ENCODE measurements at regions not wholly inside any gene's neighbourhood (a gene's known extent, or its start where the extent isn't known, plus 50 kb on each side); places are given as distances from the start of the nearest gene placed in this dataset.

DNA sequence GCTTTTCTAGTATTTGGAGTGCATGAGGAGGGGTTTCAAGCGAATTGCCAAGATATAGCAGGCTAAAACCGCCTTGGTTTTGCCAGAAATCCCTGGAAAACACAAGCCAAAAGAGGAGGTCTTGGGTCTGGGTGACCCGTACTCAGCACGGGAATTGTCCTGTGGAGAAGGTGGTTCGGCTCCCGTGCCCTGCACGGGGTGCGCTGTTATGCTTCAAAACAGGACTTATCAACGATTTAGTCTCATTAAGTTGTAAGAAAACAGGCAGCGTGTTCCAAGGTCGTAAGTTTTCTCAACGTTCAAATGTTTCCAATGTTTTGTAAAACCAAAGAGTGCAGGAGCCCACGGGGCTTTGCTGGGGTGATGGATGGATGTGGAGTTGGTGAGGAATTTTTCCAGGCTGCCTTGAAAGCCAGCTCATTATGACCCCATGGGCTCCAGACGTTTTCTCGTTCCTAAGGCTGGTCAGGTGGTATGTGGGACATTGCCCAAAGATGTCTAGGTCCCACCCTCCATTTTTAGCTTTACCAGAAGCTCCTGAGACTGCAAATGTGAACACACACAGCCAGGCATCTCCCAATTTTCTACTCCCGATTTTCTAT, 75.4 kb upstream of the CLDN14 start:
- no peak for DNase-seq

DNA sequence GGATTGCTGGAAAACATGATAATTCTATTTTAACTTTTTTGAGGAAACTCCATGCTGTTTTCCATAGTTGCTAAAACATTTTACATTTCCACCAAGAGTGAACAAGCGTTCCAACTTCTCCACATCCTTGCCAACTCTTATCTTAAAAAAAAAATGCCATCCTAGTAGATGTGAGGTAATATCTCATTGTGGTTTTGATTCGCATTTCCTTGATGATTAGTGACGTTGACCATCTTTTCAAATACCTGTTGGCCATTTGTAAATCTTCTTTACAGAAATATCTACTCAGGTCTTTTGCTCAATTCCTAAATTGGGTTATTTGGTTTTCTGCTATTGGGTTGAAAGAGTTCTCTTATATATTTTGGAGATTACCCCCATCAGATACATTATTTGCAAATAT, 77.4 kb upstream of the CLDN14 start:
- DNase-seq: no peak

DNA sequence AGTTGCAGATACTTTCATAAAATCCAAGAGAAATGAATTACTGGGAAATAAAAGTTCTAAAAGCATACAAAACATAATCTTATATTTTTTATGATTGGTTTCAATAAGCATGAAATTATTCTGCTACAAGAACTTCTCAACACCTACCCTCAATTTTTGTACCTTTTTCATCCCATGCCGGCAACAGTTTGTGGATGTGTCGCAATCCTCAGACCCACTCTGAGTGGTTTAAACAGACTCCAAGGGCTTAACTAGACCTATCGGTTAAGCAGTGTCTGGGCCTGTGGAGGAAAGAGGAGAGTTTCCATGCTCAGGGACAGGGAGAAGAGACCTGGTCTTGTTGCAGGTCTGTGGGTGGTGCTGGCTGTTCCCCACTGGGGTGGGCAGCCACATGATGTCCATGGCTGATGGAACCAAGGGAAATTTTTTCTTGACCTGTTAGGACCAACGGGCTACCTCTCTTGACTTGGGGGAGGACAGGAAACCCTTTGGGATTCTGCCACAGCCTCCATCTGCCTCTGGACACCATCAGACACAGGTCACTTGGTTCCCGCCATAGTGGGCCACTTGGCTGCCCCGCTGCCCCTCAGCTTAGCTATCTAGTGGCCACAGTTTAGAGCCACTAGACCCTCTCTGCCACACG, 81.1 kb upstream of the CLDN14 start:
- DNase-seq: no peak

DNA sequence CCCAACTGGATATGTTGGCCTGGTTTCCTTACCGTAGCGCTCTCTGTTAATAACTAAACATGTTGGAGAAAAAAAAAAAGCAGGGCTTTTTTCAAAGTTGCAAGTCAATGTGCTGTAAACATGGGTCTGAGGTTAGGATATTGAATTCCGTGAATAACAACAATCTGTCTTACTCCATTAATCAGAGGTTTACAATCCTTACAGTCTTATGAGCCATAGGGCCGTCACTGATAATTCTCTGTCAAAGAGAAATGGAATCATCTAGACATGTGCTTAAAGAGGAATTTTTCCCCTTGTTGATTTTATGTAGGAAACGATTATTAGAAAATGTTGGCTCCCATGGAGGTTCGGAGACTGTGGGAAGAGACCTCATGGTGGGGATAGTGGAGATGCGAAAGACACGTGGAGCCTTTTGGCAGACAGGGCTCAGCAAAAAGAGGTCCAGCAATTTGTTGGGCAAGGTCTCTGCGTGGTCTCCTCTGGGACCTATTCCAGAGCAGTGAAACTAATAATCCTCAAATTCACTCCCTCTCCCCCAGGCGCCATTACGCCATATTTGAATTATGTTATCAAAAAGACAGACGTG, 83.5 kb upstream of the CLDN14 start:
- no peak for DNase-seq

DNA sequence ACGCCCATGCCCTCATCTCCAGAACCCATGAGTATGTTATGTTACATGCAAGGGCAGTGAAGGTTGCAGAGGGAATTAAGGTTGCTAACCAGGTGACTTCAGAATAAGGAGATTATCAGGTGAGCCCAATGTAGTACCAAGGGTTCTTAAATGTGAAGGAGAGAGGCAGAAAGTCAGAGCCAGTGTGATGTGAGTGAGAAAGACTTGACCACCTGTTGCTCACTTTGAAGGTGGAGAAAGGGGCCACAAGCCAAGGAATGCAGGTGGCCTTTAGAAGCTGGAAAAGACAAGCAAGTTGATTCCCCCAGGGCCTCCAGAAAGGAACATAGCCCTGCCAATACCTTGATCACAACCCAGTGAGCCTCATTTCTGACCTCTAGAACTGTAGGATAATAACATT, 84.7 kb upstream of the CLDN14 start:
- DNase-seq: no peak

DNA sequence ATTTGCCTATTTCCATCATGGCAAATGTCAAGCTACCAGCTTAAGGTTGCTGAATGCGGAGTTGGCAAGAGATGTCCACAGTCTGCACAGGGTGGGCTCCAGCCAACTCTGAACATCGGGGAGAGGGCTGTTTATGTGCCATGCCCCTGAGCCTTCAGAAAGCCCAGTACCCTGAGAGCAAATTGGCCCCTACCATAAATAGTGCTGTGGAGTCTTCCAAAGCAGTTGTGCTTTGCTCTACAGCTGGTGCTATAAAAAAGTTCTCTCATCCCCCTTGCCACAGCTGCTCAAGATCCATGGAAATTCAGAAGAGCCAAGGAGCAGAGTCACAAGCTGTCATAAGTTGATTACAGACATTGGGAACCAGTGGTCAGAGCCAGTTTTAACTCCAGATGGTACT, 85.6 kb upstream of the CLDN14 start:
- DNase-seq: no peak

DNA sequence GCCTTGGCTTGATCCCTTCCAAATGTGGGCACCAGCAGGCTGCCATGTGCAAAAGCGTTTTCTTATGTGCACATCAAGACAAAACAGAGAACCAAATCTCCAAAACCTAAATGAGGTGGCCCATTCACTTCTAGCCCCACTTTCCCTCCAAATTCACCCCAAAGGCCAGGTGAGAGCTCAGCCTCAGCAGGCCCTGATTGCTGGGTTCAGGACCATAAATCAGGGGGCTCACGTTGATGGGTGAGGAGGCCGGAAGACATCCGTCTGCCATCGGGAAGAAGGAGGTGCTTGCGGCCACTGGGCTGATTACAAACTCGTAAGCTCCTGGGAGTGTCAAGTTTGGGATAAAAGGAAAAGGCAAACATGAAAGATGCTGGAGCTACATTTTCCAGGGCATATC, 86.7 kb upstream of the CLDN14 start:
- no peak for DNase-seq

DNA sequence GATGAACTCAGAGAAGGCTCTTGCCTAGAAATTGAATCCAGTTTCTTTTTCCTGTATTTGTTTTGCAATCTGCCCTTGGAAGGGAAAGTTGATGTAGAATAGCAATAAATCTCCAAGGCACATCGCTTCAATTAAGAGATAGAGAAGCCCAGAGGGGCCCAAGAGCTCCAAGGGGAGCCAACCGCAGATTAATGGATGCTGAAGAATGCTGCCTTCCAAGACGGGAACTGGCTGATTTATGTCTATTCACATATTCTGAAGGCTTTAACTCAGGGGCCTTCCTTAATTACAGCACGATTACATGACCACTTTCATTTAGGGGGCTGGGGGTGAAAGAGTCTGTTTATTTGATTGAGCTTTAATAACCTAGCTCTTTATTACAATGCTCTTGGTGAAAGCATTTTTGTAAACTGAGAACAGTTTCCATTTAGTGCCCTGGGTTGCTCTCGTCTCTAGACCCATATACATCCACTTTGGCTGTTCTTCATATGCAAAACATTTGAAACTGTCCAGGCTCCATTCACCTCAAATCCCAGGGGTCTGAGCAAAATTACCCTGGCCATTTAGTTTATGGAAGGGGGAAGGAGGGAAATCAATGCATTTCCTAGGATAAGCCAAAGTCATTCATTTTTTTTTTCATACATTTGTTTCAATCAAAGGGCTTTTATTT, 87.4 kb upstream of the CLDN14 start:
- DNase-seq: peak; percentile 11

DNA sequence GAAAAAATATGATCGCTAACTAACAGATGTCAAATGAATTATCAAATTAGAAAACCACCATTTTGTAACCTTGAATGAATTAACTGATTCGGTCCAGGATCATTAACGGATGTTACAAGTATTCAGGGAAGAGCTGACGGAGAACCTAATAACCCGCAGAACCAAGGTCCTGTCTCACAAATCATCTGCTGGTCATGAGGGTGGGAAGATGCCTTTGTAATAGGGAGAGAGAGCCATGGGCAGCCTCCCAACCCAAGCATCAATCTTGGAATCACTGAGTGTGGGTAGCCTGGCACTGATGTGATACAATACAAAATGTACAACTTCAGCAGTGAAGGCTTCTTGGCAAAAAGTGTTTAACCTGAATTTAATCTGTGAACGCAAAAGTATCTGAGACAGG, 89.6 kb upstream of the CLDN14 start:
- DNase-seq: no peak

DNA sequence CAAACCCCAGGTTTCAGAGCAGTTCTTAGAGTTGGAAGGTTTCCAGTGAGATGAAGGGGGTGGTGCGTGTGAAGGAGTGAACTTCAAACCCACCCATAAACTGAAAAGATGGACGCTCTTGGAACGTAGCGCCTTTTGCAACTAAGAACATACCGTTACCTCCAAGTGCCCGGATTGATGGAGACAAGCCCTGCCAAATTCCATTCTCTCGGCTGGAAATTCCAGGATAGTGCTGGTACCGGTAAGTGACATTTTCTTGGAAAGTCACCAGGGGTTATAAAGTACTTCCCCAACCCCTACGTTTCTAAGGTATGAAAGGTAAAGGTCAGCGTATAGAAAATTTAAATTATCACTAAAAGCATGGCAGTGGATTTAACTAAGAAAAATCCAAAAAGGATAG, 91.6 kb upstream of the CLDN14 start:
- DNase-seq: no peak

DNA sequence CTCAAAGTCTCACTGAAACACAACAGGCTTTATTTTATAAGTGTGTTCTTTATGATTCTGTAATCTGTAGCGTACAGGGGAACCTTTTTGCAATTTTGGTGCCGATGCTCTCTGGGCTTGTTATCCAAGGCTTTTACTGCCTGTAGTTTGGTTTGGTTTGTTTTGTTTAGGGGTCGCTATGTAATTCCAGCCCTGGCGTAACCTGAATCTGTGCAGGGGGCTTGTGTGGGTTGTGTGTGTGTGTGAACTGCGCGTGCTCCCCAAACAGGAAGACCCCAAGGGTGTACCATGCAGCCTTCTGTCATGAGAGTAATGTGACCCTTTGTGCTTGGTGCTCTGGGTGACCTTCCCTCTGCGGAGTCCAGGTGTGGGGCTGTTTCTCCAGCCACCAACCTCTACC, 92.1 kb upstream of the CLDN14 start:
- no peak for DNase-seq

DNA sequence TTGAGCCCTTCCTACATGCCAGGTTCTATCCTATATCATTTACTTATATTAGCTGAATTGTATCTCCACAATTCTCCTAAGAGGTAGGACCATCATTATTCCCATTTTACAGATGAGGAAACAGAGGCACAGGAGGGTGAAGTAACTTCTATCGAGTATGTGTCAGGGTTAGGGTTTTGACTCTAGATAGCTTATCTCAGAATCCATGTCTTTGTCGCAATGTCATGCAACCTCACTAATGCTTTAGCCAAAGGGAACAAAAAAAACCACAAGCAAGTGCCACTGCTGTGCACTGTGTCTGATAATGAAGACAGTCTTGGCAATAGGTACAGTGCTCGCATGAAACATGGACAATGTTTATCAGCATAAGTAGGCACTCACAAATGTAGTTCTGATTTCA, 95.4 kb upstream of the CLDN14 start:
- DNase-seq: no peak

DNA sequence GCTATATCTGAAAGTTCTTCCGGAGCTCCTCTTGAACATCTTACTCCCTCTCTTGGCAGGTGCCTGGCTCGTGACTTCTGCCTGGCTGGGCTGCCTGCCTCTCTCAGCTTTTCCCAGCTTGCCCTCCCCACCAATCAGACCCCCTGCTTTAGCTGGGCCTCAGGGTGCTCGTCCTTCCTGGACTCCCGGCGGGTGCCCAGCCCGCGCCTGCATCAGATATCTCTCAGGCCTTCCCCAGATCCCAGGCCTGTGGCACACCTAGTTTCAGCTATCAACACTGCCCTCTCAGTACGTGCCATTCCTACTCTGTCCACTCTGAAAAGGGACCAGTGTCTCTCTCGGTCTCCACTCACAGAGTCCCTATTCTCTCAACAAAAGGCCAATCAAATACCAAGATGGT, 96.5 kb upstream of the CLDN14 start:
- no peak for DNase-seq

DNA sequence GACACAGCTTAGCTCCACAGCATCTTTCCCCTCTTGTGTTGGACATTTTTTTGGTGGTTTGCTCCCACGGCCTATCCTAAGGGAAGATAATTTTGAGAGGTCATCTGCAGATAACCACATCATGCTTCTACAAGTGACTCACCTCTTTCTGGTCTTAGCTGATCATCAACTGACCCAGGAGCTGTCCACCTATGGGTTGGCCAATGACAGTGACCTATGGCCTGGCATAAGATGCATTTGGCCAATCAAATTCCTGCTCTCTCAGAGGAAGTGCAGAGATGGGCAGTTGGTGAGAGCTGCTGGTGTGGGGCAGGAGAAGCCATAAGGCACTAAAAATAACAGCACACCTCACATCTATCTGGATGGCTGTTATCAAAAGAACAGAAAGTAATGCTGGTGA, 100.0 kb upstream of the CLDN14 start:
- DNase-seq: no peak

DNA sequence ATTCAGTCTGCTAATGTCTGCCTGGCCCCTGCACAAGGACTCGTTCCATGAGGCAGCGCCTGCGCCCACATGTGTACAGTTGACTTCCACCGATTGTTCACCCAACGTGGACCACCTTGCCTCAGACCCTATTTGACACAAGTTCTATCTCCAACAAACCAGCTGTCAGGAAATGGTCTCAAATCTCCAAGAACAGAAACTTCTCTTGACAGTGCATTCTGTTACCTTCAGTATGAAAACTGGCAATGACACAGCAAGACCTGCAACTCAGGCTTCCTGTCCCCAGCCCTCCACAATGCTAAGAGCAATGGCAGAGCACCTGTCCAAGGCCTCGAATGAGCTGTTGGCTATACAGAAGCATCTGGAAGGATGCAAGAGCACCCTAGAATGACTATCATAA, 102.3 kb upstream of the CLDN14 start:
- DNase-seq: no peak

DNA sequence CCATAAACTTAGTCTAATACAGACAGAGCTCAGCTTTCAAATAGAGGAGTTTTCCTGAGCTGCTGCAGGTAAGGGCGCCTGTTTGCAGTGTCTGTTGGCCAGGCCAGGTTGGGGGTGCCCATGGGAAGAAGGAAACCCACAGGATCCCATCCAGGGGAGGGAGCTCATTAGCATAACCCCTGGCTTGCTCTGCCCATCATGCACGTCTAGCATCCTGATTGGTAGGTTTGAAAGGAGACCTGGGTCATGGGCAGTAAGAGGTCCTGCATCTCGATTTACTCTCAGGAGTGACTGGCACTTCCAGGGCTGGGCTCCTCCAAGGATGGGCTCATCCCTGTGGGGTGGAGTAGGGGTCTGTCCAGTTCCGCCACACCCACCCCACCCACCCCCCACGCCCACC, 103.7 kb upstream of the CLDN14 start:
- DNase-seq: no peak

DNA sequence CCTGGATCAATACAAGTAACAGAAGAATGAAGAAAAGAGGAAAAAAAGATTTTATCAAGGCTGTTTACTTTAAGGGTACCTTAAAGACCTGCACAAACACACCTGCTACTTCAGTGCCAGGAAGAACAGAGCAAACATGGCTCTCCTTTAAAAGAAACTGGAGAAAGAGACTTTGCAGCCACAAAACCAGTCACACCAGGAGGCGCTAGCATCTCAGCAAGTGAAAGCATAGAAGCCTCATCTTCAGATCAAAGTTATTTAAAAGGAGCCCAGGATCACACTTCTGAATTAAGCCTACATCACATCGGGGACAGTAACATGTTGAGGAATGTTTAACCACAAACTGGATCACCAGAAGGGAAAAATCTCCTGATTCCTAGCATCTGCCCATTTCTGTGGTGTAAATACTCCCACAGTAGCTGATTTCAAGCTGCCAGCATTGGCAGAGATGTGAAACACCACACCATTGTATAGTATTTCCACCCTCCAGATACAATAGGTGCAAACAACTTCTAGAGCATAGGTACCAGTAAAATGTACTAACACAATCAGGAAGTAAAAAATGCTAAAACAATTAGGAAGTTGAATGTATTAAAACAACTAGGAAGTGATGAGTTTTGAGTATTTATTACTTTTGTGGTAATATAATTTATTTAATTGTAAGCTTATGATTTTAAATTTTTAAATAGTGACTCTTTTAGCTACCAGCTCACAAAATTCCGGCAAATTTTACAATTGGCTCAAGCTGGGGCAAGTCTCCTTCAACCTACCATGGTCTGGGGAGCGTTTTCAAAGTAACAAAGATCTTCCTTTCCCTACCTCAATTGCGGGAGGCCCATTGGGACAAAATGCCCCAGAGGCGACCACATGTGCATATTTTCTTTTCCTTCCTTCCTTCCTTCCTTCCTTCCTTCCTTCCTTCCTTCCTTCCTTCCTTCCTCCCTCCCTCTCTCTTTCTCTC, 105.3 kb upstream of the CLDN14 start:
- no peak for DNase-seq

DNA sequence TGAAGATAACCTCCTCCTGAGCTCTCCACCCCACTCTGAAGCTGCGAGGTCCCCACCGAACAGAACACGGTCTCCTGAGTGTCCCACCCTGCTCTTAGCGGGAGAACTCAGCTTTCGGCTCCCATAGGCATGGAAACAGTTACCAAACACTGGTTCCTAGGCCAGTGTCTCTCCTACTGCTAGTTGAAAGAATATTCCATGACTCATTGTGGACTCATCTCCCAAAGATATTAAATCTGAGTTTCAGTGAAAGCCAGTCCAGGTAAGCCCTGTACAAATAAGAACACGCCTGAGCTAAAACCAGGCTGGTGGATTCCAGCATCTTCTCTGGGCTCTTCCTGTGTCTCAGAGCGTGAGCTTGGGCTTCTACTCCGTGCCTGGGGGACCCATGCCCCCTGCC, 107.5 kb upstream of the CLDN14 start:
- DNase-seq: no peak

DNA sequence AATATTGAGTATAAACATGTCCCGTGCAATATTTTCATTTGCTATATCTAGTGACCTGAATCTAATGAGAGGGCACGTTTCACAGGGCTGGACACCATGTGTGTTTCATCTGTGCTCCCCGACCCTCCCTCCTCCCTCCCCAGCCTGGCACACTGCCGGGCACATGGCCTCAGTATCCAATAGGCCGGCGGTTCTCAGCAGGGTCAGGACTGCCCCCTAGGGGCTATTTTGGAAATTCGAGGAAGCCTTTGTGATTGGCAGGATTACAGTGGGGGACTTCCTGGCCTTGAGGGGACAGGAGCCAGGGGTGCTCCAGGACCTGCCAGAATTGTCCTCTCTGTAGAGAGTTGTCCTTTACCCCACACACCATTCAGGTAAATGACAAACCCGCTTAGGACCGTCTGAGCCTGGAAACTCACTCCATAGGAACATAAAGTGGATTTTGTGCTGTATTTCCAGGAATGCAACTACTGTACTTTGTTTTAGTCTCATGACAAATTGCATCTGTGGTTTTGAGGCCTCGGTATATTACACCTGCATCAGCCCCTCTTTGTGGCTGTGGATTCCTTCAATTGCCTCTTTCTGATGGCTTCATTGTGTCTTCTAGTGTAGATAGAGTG, 109.5 kb upstream of the SIM2 start:
- DNase-seq: no peak

DNA sequence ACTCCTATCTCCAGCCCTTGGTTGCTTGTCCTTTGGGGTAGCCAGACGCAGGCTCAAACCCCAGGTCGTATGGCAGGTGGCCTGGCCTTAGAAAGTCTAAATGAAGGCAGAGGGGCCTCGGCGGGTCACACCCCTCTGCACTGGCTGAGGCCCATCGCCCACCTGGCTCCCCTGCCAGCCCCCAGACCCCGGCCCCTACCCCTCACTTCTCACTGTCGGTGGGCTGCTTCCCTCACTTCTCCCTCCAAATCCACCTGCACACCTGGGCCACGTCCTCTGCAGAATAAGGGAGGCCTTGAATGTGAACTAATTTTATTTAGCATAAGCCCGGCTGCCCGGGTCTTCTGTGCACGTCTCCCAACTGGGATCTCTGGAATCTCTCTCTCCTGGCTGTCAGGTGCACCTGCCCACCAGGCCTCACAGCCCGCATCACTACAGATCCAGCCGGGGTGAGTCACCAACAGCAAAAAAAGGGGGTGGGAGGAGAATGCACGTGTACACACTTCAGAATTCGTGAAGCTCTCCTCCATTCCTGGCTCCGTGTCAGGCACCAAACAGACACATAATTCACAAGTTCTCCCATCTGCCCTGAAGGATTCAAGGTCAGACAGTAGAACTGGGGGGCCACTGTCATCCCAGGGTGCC, 107.5 kb upstream of the SIM2 start:
- DNase-seq: no peak

DNA sequence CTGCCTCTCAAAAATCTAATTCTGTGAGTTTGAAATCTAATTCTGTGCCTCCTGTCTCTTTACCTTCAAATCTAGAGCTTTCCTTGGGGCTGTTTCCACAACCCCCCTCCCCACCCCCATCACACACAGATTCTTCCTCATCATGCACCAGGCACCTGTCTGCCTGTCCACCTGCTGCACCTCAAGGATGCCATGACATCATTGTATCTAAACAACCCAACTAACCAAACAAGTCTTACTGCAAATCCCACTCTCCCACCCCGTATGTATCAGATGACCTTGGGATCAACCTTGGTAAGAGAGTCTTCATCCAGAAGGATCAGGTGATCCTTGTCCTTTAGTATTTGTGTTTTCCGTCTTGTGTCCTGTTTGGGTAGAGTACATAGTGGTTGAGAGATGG, 102.7 kb upstream of the SIM2 start:
- DNase-seq: no peak

DNA sequence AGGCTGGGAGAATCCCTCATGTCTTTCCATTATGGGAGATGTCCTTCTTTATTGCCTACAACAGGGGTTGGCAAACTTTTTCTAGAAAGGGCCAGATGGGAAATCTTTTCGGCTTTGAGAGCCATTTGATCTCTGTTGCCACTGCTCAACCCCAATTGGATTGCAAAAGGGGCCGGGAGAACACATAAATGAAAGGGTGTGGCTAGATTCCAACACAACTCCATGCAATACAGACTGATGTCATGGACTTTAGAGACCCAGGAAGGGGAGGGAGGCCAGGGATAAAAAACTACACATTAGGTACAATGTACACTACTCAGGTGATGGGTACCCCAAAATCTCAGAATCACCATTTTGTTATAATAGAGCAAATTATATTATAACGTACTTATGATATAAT, 97.6 kb upstream of the SIM2 start:
- no peak for DNase-seq

Data from NCI-H187 treated with DMSO at 0.1 percent for 48 hours (cell line).